Naive B cell (primary cell): ENCODE measurements at regions not wholly inside any gene's neighbourhood (a gene's known extent, or its start where the extent isn't known, plus 50 kb on each side); places are given as distances from the start of the nearest gene placed in this dataset.

Experiments used
- ATAC-seq, 2 donors: fragments of 150-1000 bp; cut with Tn5 transposase; 2 replicates each; pipeline ENCODE4 v1.10.0; 2021; ENCODE audit warnings: low read depth in 2 of 2, mild to moderate bottlenecking in 2 of 2, moderate library complexity in 2 of 2
- DNase-seq: peaks from one replicate; pipeline ENCODE4 v3.0.0; 2022
- H3K27ac Mint-ChIP-seq, 6 donors: one replicate each; pipeline ENCODE4 v1.8.0; 2020 to 2022; ENCODE audit warnings: mild to moderate bottlenecking in 6 of 6, mixed read lengths in 6 of 6, moderate library complexity in 5 of 6, inconsistent platforms in 2 of 6
- H3K27me3 Mint-ChIP-seq, 3 donors: one replicate each; pipeline ENCODE4 v1.8.0; 2021 to 2022; ENCODE audit warnings: mixed read lengths in 3 of 3, mild to moderate bottlenecking in 1 of 3
- H3K36me3 Mint-ChIP-seq, 2 donors: one replicate each; pipeline ENCODE4 v1.8.0; 2020 to 2022; ENCODE audit warnings: mixed read lengths in 2 of 2, inconsistent platforms in 1 of 2, mild to moderate bottlenecking in 1 of 2
- H3K4me1 Mint-ChIP-seq, 3 donors: one replicate each; pipeline ENCODE4 v1.8.0; 2020 to 2022; ENCODE audit warnings: mixed read lengths in 3 of 3, inconsistent platforms in 1 of 3, mild to moderate bottlenecking in 1 of 3, moderate library complexity in 1 of 3
- H3K4me3 Mint-ChIP-seq, 8 donors: one replicate each; pipeline ENCODE4 v1.8.0; 2020 to 2022; ENCODE audit warnings: mild to moderate bottlenecking in 8 of 8, mixed read lengths in 8 of 8, moderate library complexity in 8 of 8, inconsistent platforms in 2 of 8
- H3K9me3 Mint-ChIP-seq, 7 donors: one replicate each; pipeline ENCODE4 v1.8.0; 2020 to 2022; ENCODE audit warnings: mixed read lengths in 7 of 7, mild to moderate bottlenecking in 5 of 7, inconsistent platforms in 2 of 7, moderate library complexity in 1 of 7

GRCh38 chr2:62349788-62350187 is 153.9 kb downstream of the B3GNT2 start:
- Mint-ChIP-seq H3K27me3 (no peaks in the 10 kb centered on the region), H3K4me1 (peaks cover 0 to under 1% (median 0%) of the 10 kb centered on the region in 3 donors), H3K4me3 (no peak overlapping the region), H3K27ac (no peak overlapping the region), H3K36me3 (peaks cover 5 to 7% of the 10 kb centered on the region in 2 donors), H3K9me3 (peaks cover 0 to 16% (median 10%) of the 10 kb centered on the region in 7 donors)
- ATAC-seq (no peak), DNase-seq (no peak)

GRCh38 chr2:62348700-62349099 is 152.8 kb downstream of the B3GNT2 start:
- Mint-ChIP-seq H3K27me3 (no peaks in the 10 kb centered on the region), H3K4me3 (no peak overlapping the region), H3K4me1 (peaks cover 5 to 8% (median 6%) of the 10 kb centered on the region in 3 donors), H3K27ac (no peak overlapping the region), H3K9me3 (peaks cover 0 to 16% (median 10%) of the 10 kb centered on the region in 7 donors), H3K36me3 (peaks cover 5 to 7% of the 10 kb centered on the region in 2 donors)
- DNase-seq (no peak), ATAC-seq (no peak)

- H3K27me3 Mint-ChIP-seq: no peaks in the 10 kb centered on the region
- H3K36me3 Mint-ChIP-seq: peaks cover 5 to 7% of the 10 kb centered on the region in 2 donors
- ATAC-seq (no peak), DNase-seq (no peak)
- H3K9me3 Mint-ChIP-seq: peaks cover 0 to 14% (median 8%) of the 10 kb centered on the region in 7 donors
- H3K4me1 Mint-ChIP-seq: peaks cover 5 to 8% (median 6%) of the 10 kb centered on the region in 3 donors
- no peak overlapping the region for H3K4me3 Mint-ChIP-seq
- peak overlapping the region in 1 of 6 donors; percentile 11 for H3K27ac Mint-ChIP-seq
Measured at GRCh38 chr2:62347563-62348270, 151.8 kb downstream of the B3GNT2 start.

GRCh38 chr2:62344472-62344871 is 148.6 kb downstream of the B3GNT2 start:
- H3K27me3 Mint-ChIP-seq: no peaks in the 10 kb centered on the region
- ATAC-seq: peak; percentile 94 to 96
- DNase-seq: peak; percentile 30
- H3K27ac Mint-ChIP-seq: peak overlapping the region in 2 of 6 donors; percentile 33 to 77
- H3K4me3 Mint-ChIP-seq: peak overlapping the region in 1 of 8 donors; percentile 17
- peaks cover 5 to 11% (median 8%) of the 10 kb centered on the region in 3 donors for H3K4me1 Mint-ChIP-seq
- no peaks in the 10 kb centered on the region for H3K36me3 Mint-ChIP-seq
- no peaks in the 10 kb centered on the region for H3K9me3 Mint-ChIP-seq

GRCh38 chr2:62343636-62344337 is 147.9 kb downstream of the B3GNT2 start:
- H3K27ac Mint-ChIP-seq: peak overlapping the region in 1 of 6 donors; percentile 47
- no peaks in the 10 kb centered on the region for H3K27me3 Mint-ChIP-seq
- peaks cover 5 to 11% (median 8%) of the 10 kb centered on the region in 3 donors for H3K4me1 Mint-ChIP-seq
- H3K9me3 Mint-ChIP-seq: no peaks in the 10 kb centered on the region
- no peak overlapping the region for H3K4me3 Mint-ChIP-seq
- DNase-seq (no peak), ATAC-seq (no peak)
- no peaks in the 10 kb centered on the region for H3K36me3 Mint-ChIP-seq

GRCh38 chr2:62343206-62343605 is 147.3 kb downstream of the B3GNT2 start:
- ATAC-seq: no peak
- Mint-ChIP-seq H3K36me3 (no peaks in the 10 kb centered on the region), H3K27me3 (no peaks in the 10 kb centered on the region), H3K4me3 (no peak overlapping the region), H3K4me1 (peaks cover 5 to 11% (median 8%) of the 10 kb centered on the region in 3 donors), H3K27ac (peak overlapping the region in 1 of 6 donors; percentile 89), H3K9me3 (no peaks in the 10 kb centered on the region)
- no peak for DNase-seq

GRCh38 chr2:62340994-62341484 is 145.1 kb downstream of the B3GNT2 start:
- peak overlapping the region in 3 of 6 donors; percentile 22 to 56 (median 39) for H3K27ac Mint-ChIP-seq
- peaks cover 5 to 11% (median 8%) of the 10 kb centered on the region in 3 donors for H3K4me1 Mint-ChIP-seq
- no peak overlapping the region for H3K4me3 Mint-ChIP-seq
- H3K36me3 Mint-ChIP-seq: no peaks in the 10 kb centered on the region
- DNase-seq (no peak), ATAC-seq (no peak)
- H3K9me3 Mint-ChIP-seq: no peaks in the 10 kb centered on the region
- H3K27me3 Mint-ChIP-seq: no peaks in the 10 kb centered on the region

- Mint-ChIP-seq H3K4me3 (no peak overlapping the region), H3K9me3 (no peaks in the 10 kb centered on the region), H3K27me3 (no peaks in the 10 kb centered on the region), H3K27ac (no peak overlapping the region), H3K4me1 (peaks cover 5 to 17% (median 13%) of the 10 kb centered on the region in 3 donors), H3K36me3 (no peaks in the 10 kb centered on the region)
- DNase-seq (no peak), ATAC-seq (no peak)
Measured at GRCh38 chr2:62339837-62340236, 143.9 kb downstream of the B3GNT2 start.

- no peak overlapping the region for H3K27ac Mint-ChIP-seq
- no peak for ATAC-seq
- H3K36me3 Mint-ChIP-seq: no peaks in the 10 kb centered on the region
- no peak overlapping the region for H3K4me3 Mint-ChIP-seq
- no peaks in the 10 kb centered on the region for H3K27me3 Mint-ChIP-seq
- H3K4me1 Mint-ChIP-seq: peaks cover 1 to 17% (median 11%) of the 10 kb centered on the region in 3 donors
- H3K9me3 Mint-ChIP-seq: no peaks in the 10 kb centered on the region
- DNase-seq: no peak
Measured at GRCh38 chr2:62339413-62339812, 143.5 kb downstream of the B3GNT2 start.

- Mint-ChIP-seq H3K4me3 (peak overlapping the region in 1 of 8 donors; percentile 52), H3K27me3 (no peaks in the 10 kb centered on the region), H3K4me1 (peaks cover 0 to 19% (median 9%) of the 10 kb centered on the region in 3 donors), H3K36me3 (no peaks in the 10 kb centered on the region), H3K9me3 (no peaks in the 10 kb centered on the region), H3K27ac (no peak overlapping the region)
- no peak for ATAC-seq
- DNase-seq: no peak
Measured at GRCh38 chr2:62338111-62338510, 142.2 kb downstream of the B3GNT2 start.

- H3K27me3 Mint-ChIP-seq: no peaks in the 10 kb centered on the region
- no peaks in the 10 kb centered on the region for H3K9me3 Mint-ChIP-seq
- peak overlapping the region in 1 of 6 donors; percentile 2 for H3K27ac Mint-ChIP-seq
- no peaks in the 10 kb centered on the region for H3K36me3 Mint-ChIP-seq
- DNase-seq: no peak
- no peak for ATAC-seq
- no peak overlapping the region for H3K4me3 Mint-ChIP-seq
- peaks cover 0 to 19% (median 9%) of the 10 kb centered on the region in 3 donors for H3K4me1 Mint-ChIP-seq
Measured at GRCh38 chr2:62337403-62337802, 141.5 kb downstream of the B3GNT2 start.

GRCh38 chr2:62335612-62336011 is 139.7 kb downstream of the B3GNT2 start:
- Mint-ChIP-seq H3K36me3 (no peaks in the 10 kb centered on the region), H3K27me3 (no peaks in the 10 kb centered on the region), H3K27ac (peak overlapping the region in 1 of 6 donors; percentile 53), H3K4me1 (peaks cover 0 to 18% (median 9%) of the 10 kb centered on the region in 3 donors), H3K4me3 (no peak overlapping the region), H3K9me3 (peaks cover 0 to 2% (median 0%) of the 10 kb centered on the region in 7 donors)
- ATAC-seq (no peak), DNase-seq (no peak)

- no peaks in the 10 kb centered on the region for H3K27me3 Mint-ChIP-seq
- no peak overlapping the region for H3K4me3 Mint-ChIP-seq
- DNase-seq (no peak), ATAC-seq (no peak)
- H3K36me3 Mint-ChIP-seq: no peaks in the 10 kb centered on the region
- peaks cover 0 to 21% (median 9%) of the 10 kb centered on the region in 3 donors for H3K4me1 Mint-ChIP-seq
- peaks cover 0 to 6% (median 4%) of the 10 kb centered on the region in 7 donors for H3K9me3 Mint-ChIP-seq
- peak overlapping the region in 4 of 6 donors; percentile 0 to 81 (median 74) for H3K27ac Mint-ChIP-seq
Measured at GRCh38 chr2:62334440-62335058, 138.6 kb downstream of the B3GNT2 start.
